GM21529 (cell line): ENCODE measurements at regions not wholly inside any gene's neighbourhood (a gene's known extent, or its start where the extent isn't known, plus 50 kb on each side); places are given as distances from the start of the nearest gene placed in this dataset.
"Not testable (repeated sequence)": the region's sequence is repeated elsewhere in the genome, so short reads cannot be mapped to it uniquely, and the experiment has no call there.

ENCODE experiments used
- ATAC-seq: cut with Tn5 transposase; IDR thresholded peaks from one replicate; pipeline ENCODE4 v1.9.1; 2021; ENCODE audit not compliant: unreplicated experiment

GRCh38 chr1:78240755-78241154, 195.0 kb downstream of the GIPC2 start:
- no peak for ATAC-seq

GRCh38 chr1:78247079-78247478, 201.3 kb downstream of the GIPC2 start:
- no peak for ATAC-seq

- ATAC-seq, result no peak
These were observed 204.4 kb downstream of the GIPC2 start for GRCh38 chr1:78250201-78250600.

GRCh38 chr1:78254517-78254916, 208.8 kb downstream of the GIPC2 start:
- ATAC-seq, result no peak

- ATAC-seq, result no peak
These were observed 209.6 kb downstream of the GIPC2 start for GRCh38 chr1:78255383-78255782.

- ATAC-seq, result no peak
These were observed 210.1 kb downstream of the GIPC2 start for GRCh38 chr1:78255846-78256245.

- ATAC-seq, result no peak
These were observed 217.7 kb downstream of the GIPC2 start for GRCh38 chr1:78263459-78263858.

- no peak for ATAC-seq
These were observed 218.2 kb downstream of the GIPC2 start for GRCh38 chr1:78263946-78264345.

GRCh38 chr1:78267513-78268218, 221.9 kb downstream of the GIPC2 start:
- ATAC-seq, result peak; percentile 73

- no peak for ATAC-seq
These were observed 221.2 kb upstream of the PTGFR start for GRCh38 chr1:78269591-78269990.

GRCh38 chr1:78271423-78271822, 219.4 kb upstream of the PTGFR start:
- not testable (repeated sequence) for ATAC-seq

GRCh38 chr1:78274814-78275213, 216.0 kb upstream of the PTGFR start:
- ATAC-seq, result no peak

GRCh38 chr1:78275456-78275855, 215.3 kb upstream of the PTGFR start:
- ATAC-seq, result no peak

GRCh38 chr1:78275906-78276685, 214.7 kb upstream of the PTGFR start:
- ATAC-seq, result no peak

GRCh38 chr1:78277253-78277652, 213.5 kb upstream of the PTGFR start:
- ATAC-seq, result peak; percentile 60

GRCh38 chr1:78279051-78279450, 211.7 kb upstream of the PTGFR start:
- ATAC-seq, result no peak

GRCh38 chr1:78280626-78281025, 210.1 kb upstream of the PTGFR start:
- no peak for ATAC-seq

- ATAC-seq, result peak; percentile 46
These were observed 209.2 kb upstream of the PTGFR start for GRCh38 chr1:78281580-78281979.

GRCh38 chr1:78283691-78284090, 207.1 kb upstream of the PTGFR start:
- ATAC-seq, result no peak

- ATAC-seq, result no peak
These were observed 206.4 kb upstream of the PTGFR start for GRCh38 chr1:78284354-78284753.

GRCh38 chr1:78286686-78287085, 204.1 kb upstream of the PTGFR start:
- no peak for ATAC-seq

GRCh38 chr1:78289603-78290002, 201.2 kb upstream of the PTGFR start:
- ATAC-seq, result no peak
